ENCODE measurements at regions not wholly inside any gene's neighbourhood (a gene's known extent, or its start where the extent isn't known, plus 50 kb on each side); places are given as distances from the start of the nearest gene placed in this dataset.

- DNase-seq (ENCODE audit: low spot score) = no peak
Measured at GRCh38 chr7:41170466-41170865, 532.4 kb downstream of the INHBA start.

GRCh38 chr7:41169317-41169716 is 533.6 kb downstream of the INHBA start:
- DNase-seq (ENCODE audit: low spot score) = no peak

GRCh38 chr7:41167836-41168235 is 535.1 kb downstream of the INHBA start:
- no peak for DNase-seq (ENCODE audit: low spot score)

DNA sequence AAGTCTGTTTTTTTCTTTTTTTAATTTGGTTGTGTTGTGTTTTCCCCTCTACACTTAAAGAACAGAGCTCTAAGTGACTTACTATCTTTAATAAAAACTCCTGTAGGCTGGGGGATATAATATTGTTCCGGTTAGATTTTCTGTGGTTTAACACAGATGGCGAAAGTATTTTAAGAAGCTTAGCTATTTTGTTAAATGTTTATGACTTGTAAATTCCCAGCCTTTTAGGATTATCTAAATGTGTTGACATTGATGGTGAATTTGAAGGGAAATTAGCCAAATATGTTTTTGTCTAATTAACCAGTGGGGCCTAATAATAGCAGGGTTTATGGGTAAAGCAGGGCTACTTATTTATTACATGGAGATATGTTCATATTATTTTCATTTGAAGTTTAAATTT is 538.5 kb downstream of the INHBA start:
- DNase-seq (ENCODE audit: low spot score) = no peak

DNA sequence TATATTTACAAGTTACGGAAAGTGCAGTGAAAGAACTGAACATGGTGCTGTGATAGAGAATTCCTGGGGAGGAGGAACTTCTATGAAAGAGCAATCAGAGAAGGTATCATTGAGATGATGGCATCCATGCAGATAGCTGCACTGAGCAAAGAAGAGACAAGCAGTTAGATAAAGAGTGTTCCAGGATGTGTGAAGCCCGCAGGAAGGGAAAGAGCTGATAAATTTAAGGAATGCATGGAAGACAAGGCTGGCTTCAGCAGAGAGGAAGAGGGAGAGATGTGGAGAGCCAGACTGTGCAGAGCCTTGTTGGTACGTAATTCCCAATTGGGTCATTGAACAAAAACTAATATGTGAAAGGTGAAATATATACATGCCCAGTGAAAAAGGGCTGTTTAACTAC is 538.9 kb downstream of the INHBA start:
- no peak for DNase-seq (ENCODE audit: low spot score)

GRCh38 chr7:41162612-41163011 is 540.3 kb downstream of the INHBA start:
- no peak for DNase-seq (ENCODE audit: low spot score)

GRCh38 chr7:41161041-41161587 is 541.8 kb downstream of the INHBA start:
- no peak for DNase-seq (ENCODE audit: low spot score)

DNA sequence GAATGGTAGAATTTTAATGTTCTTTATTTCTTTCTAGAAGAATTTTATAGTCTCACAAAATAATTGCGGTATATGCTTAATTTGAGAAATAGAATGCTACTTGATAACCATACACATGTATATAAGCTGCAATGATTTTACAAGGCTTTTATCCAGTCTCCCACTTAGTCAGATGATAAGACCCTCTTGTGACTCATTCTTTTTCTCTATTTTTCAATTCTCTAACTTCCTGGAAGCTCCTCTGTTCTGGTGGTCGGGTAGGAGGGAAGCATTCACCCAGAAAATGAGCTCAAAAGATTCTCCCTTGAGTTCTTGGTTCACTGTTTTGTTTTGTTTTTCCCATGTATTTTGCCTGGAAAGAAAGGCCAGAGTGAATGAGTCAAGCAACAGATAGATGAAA is 546.6 kb downstream of the INHBA start:
- DNase-seq (ENCODE audit: low spot score) = no peak

DNA sequence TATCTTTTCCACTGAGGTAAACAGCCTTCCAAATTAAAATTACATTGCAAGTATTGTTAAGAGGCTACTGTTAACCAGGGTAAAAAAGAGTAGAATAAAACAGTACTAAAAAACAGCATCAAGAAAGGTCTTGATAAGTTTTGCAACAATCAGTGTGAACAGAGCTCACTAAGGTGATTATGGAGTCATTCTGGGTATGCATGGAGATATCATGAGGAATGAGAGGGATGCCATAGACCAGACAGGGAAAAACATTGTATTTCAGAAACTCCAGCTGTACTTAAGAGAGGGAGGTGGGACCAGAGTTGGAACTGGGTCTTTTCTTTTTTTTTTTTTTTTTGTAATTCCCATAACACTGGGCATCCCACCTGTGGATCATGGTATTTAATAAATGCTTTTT is 549.6 kb downstream of the INHBA start:
- no peak for DNase-seq (ENCODE audit: low spot score)

- no peak for DNase-seq (ENCODE audit: low spot score)
Measured at GRCh38 chr7:41152179-41152678, 550.7 kb downstream of the INHBA start.

DNA sequence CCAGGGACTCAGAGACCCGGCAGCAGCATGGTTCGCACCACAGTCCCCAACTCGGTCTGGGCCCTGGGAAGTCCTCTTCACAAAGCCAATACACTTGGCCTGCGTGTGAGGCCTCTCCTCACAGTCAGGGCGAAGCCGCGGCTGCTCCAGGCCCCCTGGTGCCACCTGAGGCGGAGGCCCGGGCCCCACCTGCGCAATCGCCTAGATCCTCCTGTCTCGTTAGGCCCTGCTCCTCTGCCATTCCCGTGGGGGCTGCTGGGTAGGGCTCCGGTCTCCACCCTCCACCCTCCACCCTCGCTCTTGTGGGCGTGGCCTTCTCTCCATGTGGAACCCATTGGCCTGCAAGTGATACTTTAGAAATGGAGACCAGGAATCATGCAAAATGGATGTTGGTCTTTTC is 553.3 kb downstream of the INHBA start:
- no peak for DNase-seq (ENCODE audit: low spot score)

GRCh38 chr7:41148521-41148951 is 554.4 kb downstream of the INHBA start:
- no peak for DNase-seq (ENCODE audit: low spot score)

- no peak for DNase-seq (ENCODE audit: low spot score)
Measured at GRCh38 chr7:41147606-41148485, 555.0 kb downstream of the INHBA start.

GRCh38 chr7:41146429-41146828 is 556.5 kb downstream of the INHBA start:
- DNase-seq (ENCODE audit: low spot score) = no peak

- DNase-seq (ENCODE audit: low spot score) = no peak
Measured at GRCh38 chr7:41145656-41146055, 557.2 kb downstream of the INHBA start.

DNA sequence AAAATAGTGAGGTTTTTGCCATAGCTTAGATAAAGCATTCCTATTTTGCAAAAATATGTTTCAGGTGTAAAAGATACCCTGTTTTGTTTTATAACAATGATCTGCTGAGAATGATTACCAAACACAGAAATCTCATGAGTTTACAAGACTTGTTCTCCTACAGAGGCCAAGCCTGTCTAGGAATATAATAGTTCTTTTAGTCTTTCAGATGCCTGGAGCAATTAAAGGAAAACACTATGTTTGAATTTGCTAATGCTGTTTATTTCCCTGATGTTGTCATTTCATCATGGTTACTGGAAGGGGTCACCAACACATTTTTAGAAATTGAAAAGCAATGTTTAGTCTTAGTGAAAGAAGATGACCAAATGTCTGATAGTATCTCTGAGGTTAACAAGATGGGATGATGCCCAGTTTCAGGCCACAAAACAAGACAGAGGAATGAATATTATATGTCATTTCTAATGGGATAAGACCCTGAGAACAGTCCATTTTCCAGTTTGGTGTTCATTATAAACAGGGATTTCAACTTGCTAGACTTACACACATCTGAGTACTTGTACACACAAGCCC is 559.9 kb downstream of the INHBA start:
- DNase-seq (ENCODE audit: low spot score) = no peak

DNA sequence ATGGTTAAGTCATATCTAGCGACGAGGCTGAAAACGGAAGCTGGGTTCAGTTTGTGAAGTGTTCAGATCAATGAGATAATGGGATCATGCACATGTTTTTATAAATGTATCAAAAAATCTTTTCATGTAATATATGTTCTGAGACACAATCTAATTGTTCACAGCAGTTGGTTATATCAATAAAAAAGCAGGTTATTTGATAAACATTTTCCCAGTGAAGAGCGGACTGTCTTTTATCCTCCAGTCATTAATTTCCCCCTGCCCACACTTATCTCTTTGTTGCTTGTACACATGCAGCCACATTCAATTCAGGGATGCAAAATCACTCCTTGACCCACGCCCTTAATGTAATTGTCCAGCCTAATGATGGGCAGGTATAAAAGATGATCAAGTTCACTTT is 563.1 kb downstream of the INHBA start:
- no peak for DNase-seq (ENCODE audit: low spot score)

DNA sequence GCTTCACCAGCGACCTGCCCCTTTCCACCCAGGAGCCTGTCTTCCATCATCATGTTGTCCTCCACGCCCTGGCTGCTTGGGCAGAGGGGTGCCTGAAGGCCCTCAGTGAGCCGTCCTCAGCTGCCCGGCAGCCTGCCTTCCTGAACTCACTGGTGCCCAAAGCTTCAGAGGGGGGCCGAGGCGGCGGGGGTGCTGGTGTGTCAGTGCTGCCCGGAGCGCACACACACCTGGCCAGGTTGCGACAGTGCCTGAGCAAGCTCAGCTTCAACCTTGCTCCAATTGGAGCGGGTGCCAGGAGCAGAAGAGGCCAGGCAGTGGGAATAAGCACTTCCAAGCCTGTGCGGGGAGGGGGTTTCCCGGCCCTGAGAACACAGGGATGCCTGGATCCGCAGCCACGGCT is 566.3 kb downstream of the INHBA start:
- no peak for DNase-seq (ENCODE audit: low spot score)

GRCh38 chr7:41135511-41135910 is 567.4 kb downstream of the INHBA start:
- DNase-seq (ENCODE audit: low spot score) = no peak

- no peak for DNase-seq (ENCODE audit: low spot score)
Measured at GRCh38 chr7:41134300-41135255, 568.3 kb downstream of the INHBA start.

DNA sequence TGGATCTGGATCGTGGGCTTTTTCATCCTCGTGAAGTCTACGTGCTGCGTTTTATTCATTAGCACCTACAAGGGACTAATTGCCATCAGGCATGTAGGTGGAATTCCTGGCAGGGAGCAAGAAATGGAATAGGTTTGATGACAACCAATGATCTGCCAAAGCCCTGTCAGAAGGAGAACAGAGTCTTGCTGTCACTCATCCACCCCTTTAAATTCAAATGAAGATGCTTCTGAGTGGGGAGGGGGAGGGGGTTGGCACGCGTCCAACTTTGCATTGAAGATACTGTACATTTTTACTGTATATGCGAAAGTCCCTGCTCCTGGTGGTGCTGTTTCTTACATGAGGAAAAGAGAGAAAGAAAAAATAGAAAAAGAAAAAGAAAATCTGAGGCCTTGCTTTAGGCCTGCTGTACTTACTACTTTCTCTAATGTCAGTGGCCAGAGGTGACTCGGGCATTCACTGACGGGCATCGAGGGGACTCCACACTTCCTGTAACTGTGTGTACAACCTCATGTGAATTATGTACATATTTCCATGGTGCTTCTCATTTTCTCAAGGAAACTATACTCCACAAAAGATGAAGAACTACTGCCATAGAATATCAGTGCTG is 569.1 kb downstream of the INHBA start:
- no peak for DNase-seq (ENCODE audit: low spot score)

DNA sequence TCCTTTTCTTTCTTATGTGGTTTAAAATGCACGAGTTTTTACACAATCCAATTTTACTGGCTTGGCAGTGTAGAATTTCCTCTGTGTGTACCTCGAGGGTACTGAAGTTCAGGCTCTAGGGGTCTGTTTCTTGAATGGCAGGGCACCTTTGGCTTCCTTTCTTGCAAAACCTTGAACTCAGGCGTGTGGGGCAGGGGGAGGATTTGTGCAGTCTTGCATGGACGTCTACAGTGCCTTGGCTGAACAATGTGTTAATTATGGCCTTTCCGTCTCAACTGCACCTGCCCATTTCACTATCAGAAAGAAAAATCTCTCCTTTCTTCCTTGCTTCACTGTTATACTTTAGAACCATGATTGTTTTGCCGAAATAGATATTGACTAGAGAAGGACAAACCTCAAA is 570.9 kb downstream of the INHBA start:
- DNase-seq (ENCODE audit: low spot score) = no peak

All from pons (tissue), 1 donor.